GM23338 (cell line): ENCODE measurements at regions not wholly inside any gene's neighbourhood (a gene's known extent, or its start where the extent isn't known, plus 50 kb on each side); places are given as distances from the start of the nearest gene placed in this dataset.

Experiments used
- ATAC-seq: fragments of 200-7000 bp; cut with Tn5 transposase; 3 replicates; pipeline ENCODE4 v1.9.1; 2020
- DNase-seq: peaks from one replicate; pipeline ENCODE4 v3.0.0-alpha.2; 2015; ENCODE audit warnings: low spot score
- H2AFZ ChIP-seq: fragments of 200-600 bp; sonication (generic); 2 replicates; pipeline ENCODE4 v1.8.0; 2016; ENCODE audit warnings: antibody characterized with exemption, mild to moderate bottlenecking, moderate library complexity
- H3F3A ChIP-seq: fragments of 200-600 bp; sonication (generic); replicated peaks from 2 replicates; pipeline ENCODE4 v1.8.0; 2017; ENCODE audit warnings: antibody characterized with exemption, mixed run types, low read depth
- H3K27ac ChIP-seq: fragments of 200-600 bp; sonication (generic); 2 replicates; pipeline ENCODE4 v1.6.1; 2016; ENCODE audit warnings: low read depth
- H3K27me3 ChIP-seq: fragments of 200-600 bp; sonication (generic); 2 replicates; pipeline ENCODE4 v1.8.0; 2016; ENCODE audit warnings: mild to moderate bottlenecking, mixed run types, moderate library complexity; ENCODE audit not compliant: insufficient read depth
- H3K36me3 ChIP-seq: fragments of 200-600 bp; sonication (generic); 2 replicates; pipeline ENCODE4 v1.8.0; 2016; ENCODE audit warnings: mild to moderate bottlenecking; ENCODE audit not compliant: insufficient read depth
- H3K4me1 ChIP-seq: fragments of 200-600 bp; sonication (generic); 2 replicates; pipeline ENCODE4 v1.8.0; 2016; ENCODE audit warnings: mild to moderate bottlenecking, moderate library complexity; ENCODE audit not compliant: insufficient read depth
- H3K4me2 ChIP-seq: fragments of 200-600 bp; sonication (generic); 2 replicates; pipeline ENCODE4 v1.7.1; 2017; ENCODE audit warnings: mixed run types
- H3K4me3 ChIP-seq: fragments of 200-600 bp; sonication (generic); 2 replicates; pipeline ENCODE4 v1.6.1; 2016; ENCODE audit warnings: mixed run types
- H3K79me2 ChIP-seq: fragments of 200-600 bp; sonication (generic); replicated peaks from 2 replicates; pipeline ENCODE4 v1.8.0; 2017; ENCODE audit warnings: mild to moderate bottlenecking; ENCODE audit not compliant: insufficient read depth
- H3K9me2 ChIP-seq: fragments of 200-600 bp; sonication (generic); 2 replicates; pipeline ENCODE4 v1.8.0; 2017; ENCODE audit not compliant: insufficient read depth
- H4K20me1 ChIP-seq: fragments of 200-600 bp; sonication (generic); replicated peaks from 2 replicates; pipeline ENCODE4 v1.8.0; 2017; ENCODE audit warnings: mild to moderate bottlenecking; ENCODE audit not compliant: insufficient read depth
- H3K27ac Mint-ChIP-seq: 2 replicates; pipeline ENCODE4 v1.8.0; 2020; ENCODE audit warnings: inconsistent platforms, mild to moderate bottlenecking, moderate library complexity, mixed read lengths
- H3K27me3 Mint-ChIP-seq: 3 replicates; pipeline ENCODE4 v1.8.0; 2022; ENCODE audit warnings: low read depth, mild to moderate bottlenecking, moderate library complexity, mixed read lengths, inconsistent platforms; ENCODE audit not compliant: insufficient read depth, poor library complexity
- H3K36me3 Mint-ChIP-seq: 3 replicates; pipeline ENCODE4 v1.8.0; 2021; ENCODE audit warnings: low read depth, mild to moderate bottlenecking, inconsistent platforms, moderate library complexity, mixed read lengths
- H3K4me1 Mint-ChIP-seq: 3 replicates; pipeline ENCODE4 v1.8.0; 2020; ENCODE audit warnings: mild to moderate bottlenecking, inconsistent platforms, mixed read lengths
- H3K4me3 Mint-ChIP-seq: 3 replicates; pipeline ENCODE4 v1.8.0; 2021; ENCODE audit warnings: moderate library complexity, mild to moderate bottlenecking, inconsistent platforms, mixed read lengths
- H3K9me3 Mint-ChIP-seq: 3 replicates; pipeline ENCODE4 v1.8.0; 2020; ENCODE audit warnings: moderate library complexity, mild to moderate bottlenecking, inconsistent platforms, mixed read lengths
- CREB1 ChIP-seq: fragments of 250-450 bp; sonication (Bioruptor Pico); IDR thresholded peaks from 2 replicates; pipeline ENCODE4 v1.5.0; 2020; ENCODE audit warnings: low read depth, mild to moderate bottlenecking, moderate library complexity
- EZH2 ChIP-seq: fragments of 200-600 bp; sonication (generic); IDR thresholded peaks from one replicate; pipeline ENCODE4 v1.8.0; 2017; ENCODE audit warnings: antibody characterized with exemption, mild to moderate bottlenecking, low read depth; ENCODE audit not compliant: unreplicated experiment
- EZH2phosphoT487 ChIP-seq: fragments of 200-600 bp; sonication (generic); IDR thresholded peaks from one replicate; pipeline ENCODE4 v1.8.1; 2018; ENCODE audit warnings: antibody characterized with exemption; ENCODE audit not compliant: unreplicated experiment
- NANOG ChIP-seq: IDR thresholded peaks from 2 replicates; pipeline ENCODE4 v1.6.1; 2016; ENCODE audit warnings: antibody characterized with exemption, borderline replicate concordance
- POLR2AphosphoS5 ChIP-seq: IDR thresholded peaks from 2 replicates; pipeline ENCODE4 v1.6.1; 2016; ENCODE audit warnings: antibody characterized with exemption, low read depth
- STAT1 ChIP-seq: IDR thresholded peaks from one replicate; pipeline ENCODE4 v1.6.1; 2016; ENCODE audit warnings: antibody characterized with exemption; ENCODE audit not compliant: unreplicated experiment
- ZNF114 ChIP-seq: fragments of 250-450 bp; sonication (Bioruptor Pico); IDR thresholded peaks from 2 replicates; pipeline ENCODE4 v1.5.0; 2020; ENCODE audit warnings: mild to moderate bottlenecking, moderate library complexity
- ZNF331 ChIP-seq: fragments of 250-450 bp; sonication (Bioruptor Pico); IDR thresholded peaks from 2 replicates; pipeline ENCODE4 v1.5.0; 2020; ENCODE audit warnings: low read depth, mild to moderate bottlenecking, moderate library complexity
- TF ChIP-seq, protein P1 (sequence below): fragments of 250-450 bp; sonication (Bioruptor Pico); IDR thresholded peaks from 2 replicates; pipeline ENCODE4 v1.5.0; 2020; ENCODE audit warnings: mild to moderate bottlenecking, moderate library complexity
- TF ChIP-seq, protein P2 (sequence below): IDR thresholded peaks from 2 replicates; pipeline ENCODE4 v1.6.1; 2016; ENCODE audit warnings: antibody characterized with exemption

DNA sequence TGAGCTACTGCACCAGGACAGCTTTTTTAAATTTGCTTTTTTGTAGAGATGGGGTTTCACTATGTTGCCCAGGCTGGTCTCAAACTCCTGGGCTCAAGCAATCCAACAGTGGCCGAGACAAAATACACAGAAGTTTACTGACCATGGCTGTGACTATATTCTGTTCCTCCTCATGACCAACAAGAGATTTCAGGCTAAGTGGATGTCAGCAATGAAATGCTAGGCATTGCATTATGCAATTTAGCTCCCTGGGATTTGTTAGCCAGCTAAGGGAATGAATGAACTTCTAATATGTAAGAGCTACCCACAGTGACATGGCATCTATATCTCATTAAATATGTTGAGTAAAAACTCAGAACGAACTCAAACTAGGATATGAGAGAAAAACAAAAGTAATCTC, 81.9 kb upstream of the MBOAT2 start (continued):
- TF ChIP-seq, protein P1, sequence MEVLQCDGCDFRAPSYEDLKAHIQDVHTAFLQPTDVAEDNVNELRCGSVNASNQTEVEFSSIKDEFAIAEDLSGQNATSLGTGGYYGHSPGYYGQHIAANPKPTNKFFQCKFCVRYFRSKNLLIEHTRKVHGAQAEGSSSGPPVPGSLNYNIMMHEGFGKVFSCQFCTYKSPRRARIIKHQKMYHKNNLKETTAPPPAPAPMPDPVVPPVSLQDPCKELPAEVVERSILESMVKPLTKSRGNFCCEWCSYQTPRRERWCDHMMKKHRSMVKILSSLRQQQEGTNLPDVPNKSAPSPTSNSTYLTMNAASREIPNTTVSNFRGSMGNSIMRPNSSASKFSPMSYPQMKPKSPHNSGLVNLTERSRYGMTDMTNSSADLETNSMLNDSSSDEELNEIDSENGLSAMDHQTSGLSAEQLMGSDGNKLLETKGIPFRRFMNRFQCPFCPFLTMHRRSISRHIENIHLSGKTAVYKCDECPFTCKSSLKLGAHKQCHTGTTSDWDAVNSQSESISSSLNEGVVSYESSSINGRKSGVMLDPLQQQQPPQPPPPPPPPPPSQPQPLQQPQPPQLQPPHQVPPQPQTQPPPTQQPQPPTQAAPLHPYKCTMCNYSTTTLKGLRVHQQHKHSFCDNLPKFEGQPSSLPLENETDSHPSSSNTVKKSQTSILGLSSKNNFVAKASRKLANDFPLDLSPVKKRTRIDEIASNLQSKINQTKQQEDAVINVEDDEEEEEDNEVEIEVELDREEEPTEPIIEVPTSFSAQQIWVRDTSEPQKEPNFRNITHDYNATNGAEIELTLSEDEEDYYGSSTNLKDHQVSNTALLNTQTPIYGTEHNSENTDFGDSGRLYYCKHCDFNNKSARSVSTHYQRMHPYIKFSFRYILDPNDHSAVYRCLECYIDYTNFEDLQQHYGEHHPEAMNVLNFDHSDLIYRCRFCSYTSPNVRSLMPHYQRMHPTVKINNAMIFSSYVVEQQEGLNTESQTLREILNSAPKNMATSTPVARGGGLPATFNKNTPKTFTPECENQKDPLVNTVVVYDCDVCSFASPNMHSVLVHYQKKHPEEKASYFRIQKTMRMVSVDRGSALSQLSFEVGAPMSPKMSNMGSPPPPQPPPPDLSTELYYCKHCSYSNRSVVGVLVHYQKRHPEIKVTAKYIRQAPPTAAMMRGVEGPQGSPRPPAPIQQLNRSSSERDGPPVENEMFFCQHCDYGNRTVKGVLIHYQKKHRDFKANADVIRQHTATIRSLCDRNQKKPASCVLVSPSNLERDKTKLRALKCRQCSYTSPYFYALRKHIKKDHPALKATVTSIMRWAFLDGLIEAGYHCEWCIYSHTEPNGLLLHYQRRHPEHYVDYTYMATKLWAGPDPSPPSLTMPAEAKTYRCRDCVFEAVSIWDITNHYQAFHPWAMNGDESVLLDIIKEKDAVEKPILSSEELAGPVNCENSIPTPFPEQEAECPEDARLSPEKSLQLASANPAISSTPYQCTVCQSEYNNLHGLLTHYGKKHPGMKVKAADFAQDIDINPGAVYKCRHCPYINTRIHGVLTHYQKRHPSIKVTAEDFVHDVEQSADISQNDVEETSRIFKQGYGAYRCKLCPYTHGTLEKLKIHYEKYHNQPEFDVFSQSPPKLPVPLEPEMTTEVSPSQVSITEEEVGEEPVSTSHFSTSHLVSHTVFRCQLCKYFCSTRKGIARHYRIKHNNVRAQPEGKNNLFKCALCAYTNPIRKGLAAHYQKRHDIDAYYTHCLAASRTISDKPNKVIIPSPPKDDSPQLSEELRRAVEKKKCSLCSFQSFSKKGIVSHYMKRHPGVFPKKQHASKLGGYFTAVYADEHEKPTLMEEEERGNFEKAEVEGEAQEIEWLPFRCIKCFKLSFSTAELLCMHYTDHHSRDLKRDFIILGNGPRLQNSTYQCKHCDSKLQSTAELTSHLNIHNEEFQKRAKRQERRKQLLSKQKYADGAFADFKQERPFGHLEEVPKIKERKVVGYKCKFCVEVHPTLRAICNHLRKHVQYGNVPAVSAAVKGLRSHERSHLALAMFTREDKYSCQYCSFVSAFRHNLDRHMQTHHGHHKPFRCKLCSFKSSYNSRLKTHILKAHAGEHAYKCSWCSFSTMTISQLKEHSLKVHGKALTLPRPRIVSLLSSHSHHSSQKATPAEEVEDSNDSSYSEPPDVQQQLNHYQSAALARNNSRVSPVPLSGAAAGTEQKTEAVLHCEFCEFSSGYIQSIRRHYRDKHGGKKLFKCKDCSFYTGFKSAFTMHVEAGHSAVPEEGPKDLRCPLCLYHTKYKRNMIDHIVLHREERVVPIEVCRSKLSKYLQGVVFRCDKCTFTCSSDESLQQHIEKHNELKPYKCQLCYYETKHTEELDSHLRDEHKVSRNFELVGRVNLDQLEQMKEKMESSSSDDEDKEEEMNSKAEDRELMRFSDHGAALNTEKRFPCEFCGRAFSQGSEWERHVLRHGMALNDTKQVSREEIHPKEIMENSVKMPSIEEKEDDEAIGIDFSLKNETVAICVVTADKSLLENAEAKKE: no peak
- no peak for TF ChIP-seq NANOG
- TF ChIP-seq POLR2AphosphoS5: no peak
- no peak for TF ChIP-seq EZH2
- no peak for TF ChIP-seq CREB1
- TF ChIP-seq EZH2phosphoT487: no peak
- TF ChIP-seq STAT1: no peak

DNA sequence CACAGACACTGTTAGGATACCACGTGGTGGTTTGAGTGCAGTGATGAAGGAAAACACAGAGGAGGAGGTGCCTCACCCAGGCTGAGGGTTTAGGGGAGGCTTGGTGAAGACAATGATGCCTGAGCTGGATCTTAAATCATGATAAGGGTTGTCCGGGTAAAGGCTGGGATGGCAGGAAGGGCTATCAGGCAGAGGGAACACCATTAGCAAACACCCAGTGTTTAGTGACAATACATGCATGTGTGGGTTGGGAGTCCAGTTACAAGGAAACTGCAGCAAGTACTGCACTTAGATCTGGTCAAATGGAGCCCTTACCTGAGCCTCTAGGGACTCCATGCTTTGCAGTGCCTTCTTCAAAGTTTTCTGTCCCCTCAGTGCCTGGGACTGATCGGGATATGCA, 79.8 kb upstream of the MBOAT2 start:
- H3K27me3 Mint-ChIP-seq: no peaks in the 10 kb centered on the region

More for the DNA sequence above, 79.8 kb upstream of the MBOAT2 start:
- no peak overlapping the region for H3K27ac ChIP-seq
- no peak for ATAC-seq
- no peak overlapping the region for H3K4me2 ChIP-seq
- H2AFZ ChIP-seq: no peak overlapping the region
- no peaks in the 10 kb centered on the region for H3K4me1 ChIP-seq
- H3K36me3 Mint-ChIP-seq: peaks cover 10% of the 10 kb centered on the region; the same call in 2 of the 3 replicates
- H3K9me2 ChIP-seq: no peaks in the 10 kb centered on the region
- no peak overlapping the region for H3K27ac Mint-ChIP-seq
- peaks cover 24% of the 10 kb centered on the region for H3K9me3 Mint-ChIP-seq
- no peak overlapping the region for H3K4me3 Mint-ChIP-seq
- H3K79me2 ChIP-seq: no peaks in the 10 kb centered on the region
- H3K4me1 Mint-ChIP-seq: peaks cover 8% of the 10 kb centered on the region
- H4K20me1 ChIP-seq: no peaks in the 10 kb centered on the region
- TF ChIP-seq POLR2AphosphoS5: no peak
- TF ChIP-seq, protein P2, sequence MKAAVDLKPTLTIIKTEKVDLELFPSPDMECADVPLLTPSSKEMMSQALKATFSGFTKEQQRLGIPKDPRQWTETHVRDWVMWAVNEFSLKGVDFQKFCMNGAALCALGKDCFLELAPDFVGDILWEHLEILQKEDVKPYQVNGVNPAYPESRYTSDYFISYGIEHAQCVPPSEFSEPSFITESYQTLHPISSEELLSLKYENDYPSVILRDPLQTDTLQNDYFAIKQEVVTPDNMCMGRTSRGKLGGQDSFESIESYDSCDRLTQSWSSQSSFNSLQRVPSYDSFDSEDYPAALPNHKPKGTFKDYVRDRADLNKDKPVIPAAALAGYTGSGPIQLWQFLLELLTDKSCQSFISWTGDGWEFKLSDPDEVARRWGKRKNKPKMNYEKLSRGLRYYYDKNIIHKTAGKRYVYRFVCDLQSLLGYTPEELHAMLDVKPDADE: no peak
- no peak for TF ChIP-seq EZH2
- no peak for TF ChIP-seq ZNF331 (CRISPR knock-in tag)
- no peak for TF ChIP-seq ZNF114 (CRISPR knock-in tag)
- TF ChIP-seq STAT1: no peak
- H3K4me3 ChIP-seq: no peak overlapping the region
- H3K36me3 ChIP-seq: no peaks in the 10 kb centered on the region; the same call in 1 of the 2 replicates
- no peak for DNase-seq
- H3K27me3 ChIP-seq: no peaks in the 10 kb centered on the region
- no peaks in the 10 kb centered on the region for H3F3A ChIP-seq
